Skeletal muscle tissue (tissue), 3 donors: ENCODE measurements at regions not wholly inside any gene's neighbourhood (a gene's known extent, or its start where the extent isn't known, plus 50 kb on each side); places are given as distances from the start of the nearest gene placed in this dataset.

Experiments used
- H3K27ac ChIP-seq: one replicate; pipeline ENCODE4 v1.7.0; 2013; ENCODE audit warnings: mild to moderate bottlenecking, low read depth, low read length, inconsistent platforms
- H3K27me3 ChIP-seq, 3 donors: one replicate each; pipeline ENCODE4 v1.7.0; 2013; ENCODE audit warnings: low read length in 3 of 3; ENCODE audit not compliant: control insufficient read depth in 3 of 3, insufficient read depth in 3 of 3
- H3K36me3 ChIP-seq, 3 donors: one replicate each; pipeline ENCODE4 v1.7.0; 2013; ENCODE audit warnings: low read length in 3 of 3; ENCODE audit not compliant: control insufficient read depth in 3 of 3, insufficient read depth in 3 of 3
- H3K4me1 ChIP-seq, 3 donors: one replicate each; pipeline ENCODE4 v1.7.0; 2013; ENCODE audit warnings: low read length in 3 of 3, mild to moderate bottlenecking in 3 of 3; ENCODE audit not compliant: control insufficient read depth in 3 of 3, insufficient read depth in 3 of 3
- H3K4me3 ChIP-seq, 3 donors: one replicate each; pipeline ENCODE4 v1.7.0; 2013; ENCODE audit warnings: low read length in 3 of 3
- H3K9ac ChIP-seq, 3 donors: one replicate each; pipeline ENCODE4 v1.7.0; 2013; ENCODE audit warnings: low read length in 3 of 3, mild to moderate bottlenecking in 3 of 3, moderate library complexity in 2 of 3, low read depth in 1 of 3
- H3K9me3 ChIP-seq, 3 donors: one replicate each; pipeline ENCODE4 v1.7.0; 2013; ENCODE audit warnings: low read length in 3 of 3; ENCODE audit not compliant: control insufficient read depth in 3 of 3
- donor health status: Osteomylitis.

GRCh38 chr1:204736836-204737235 lies 51.3 kb upstream of the LRRN2 start:
- no peak overlapping the region for H3K27ac ChIP-seq
- H3K4me1 ChIP-seq = no peaks in the 10 kb centered on the region
- no peak overlapping the region for H3K9ac ChIP-seq
- H3K27me3 ChIP-seq = peaks cover 6 to 18% (median 8%) of the 10 kb centered on the region in 3 donors
- H3K36me3 ChIP-seq = no peaks in the 10 kb centered on the region
- peaks cover 0 to 10% (median 0%) of the 10 kb centered on the region in 3 donors for H3K9me3 ChIP-seq
- no peak overlapping the region for H3K4me3 ChIP-seq

GRCh38 chr1:204738506-204738905 lies 53.0 kb upstream of the LRRN2 start:
- Histone ChIP-seq H3K4me3 (no peak overlapping the region), H3K9me3 (peaks cover 0 to 10% (median 0%) of the 10 kb centered on the region in 3 donors), H3K27me3 (peaks cover 9 to 17% (median 15%) of the 10 kb centered on the region in 3 donors), H3K9ac (no peak overlapping the region), H3K27ac (no peak overlapping the region), H3K36me3 (no peaks in the 10 kb centered on the region), H3K4me1 (no peaks in the 10 kb centered on the region)

GRCh38 chr1:204740354-204740753 lies 54.8 kb upstream of the LRRN2 start:
- Histone ChIP-seq H3K4me3 (no peak overlapping the region), H3K9me3 (peaks cover 0 to 10% (median 0%) of the 10 kb centered on the region in 3 donors), H3K9ac (no peak overlapping the region), H3K4me1 (no peaks in the 10 kb centered on the region), H3K27ac (no peak overlapping the region), H3K27me3 (peaks cover 6 to 10% (median 9%) of the 10 kb centered on the region in 3 donors), H3K36me3 (no peaks in the 10 kb centered on the region)

GRCh38 chr1:204741440-204741839 lies 55.9 kb upstream of the LRRN2 start:
- Histone ChIP-seq H3K9ac (no peak overlapping the region), H3K36me3 (no peaks in the 10 kb centered on the region), H3K4me1 (no peaks in the 10 kb centered on the region), H3K4me3 (no peak overlapping the region), H3K27me3 (peaks cover 6 to 10% (median 9%) of the 10 kb centered on the region in 3 donors), H3K27ac (no peak overlapping the region), H3K9me3 (peaks cover 0 to 10% (median 0%) of the 10 kb centered on the region in 3 donors)

- Histone ChIP-seq H3K9me3 (peaks cover 0 to 10% (median 0%) of the 10 kb centered on the region in 3 donors), H3K4me3 (no peak overlapping the region), H3K36me3 (no peaks in the 10 kb centered on the region), H3K4me1 (no peaks in the 10 kb centered on the region), H3K27ac (no peak overlapping the region), H3K27me3 (peaks cover 3 to 10% (median 9%) of the 10 kb centered on the region in 3 donors), H3K9ac (no peak overlapping the region)
Measured at GRCh38 chr1:204742676-204743251, 57.2 kb upstream of the LRRN2 start.

GRCh38 chr1:204744107-204744779 lies 58.7 kb upstream of the LRRN2 start:
- H3K27me3 ChIP-seq = peaks cover 3 to 10% (median 9%) of the 10 kb centered on the region in 3 donors

GRCh38 chr1:204746838-204747442 lies 61.4 kb upstream of the LRRN2 start:
- no peak overlapping the region for H3K9ac ChIP-seq
- H3K36me3 ChIP-seq = no peaks in the 10 kb centered on the region
- H3K9me3 ChIP-seq = no peaks in the 10 kb centered on the region
- no peaks in the 10 kb centered on the region for H3K4me1 ChIP-seq
- H3K4me3 ChIP-seq = no peak overlapping the region
- H3K27me3 ChIP-seq = peaks cover 3 to 12% (median 10%) of the 10 kb centered on the region in 3 donors
- no peak overlapping the region for H3K27ac ChIP-seq

More at GRCh38 chr1:204744107-204744779, 58.7 kb upstream of the LRRN2 start:
- H3K36me3 ChIP-seq = no peaks in the 10 kb centered on the region
- H3K9me3 ChIP-seq = peaks cover 0 to 3% (median 0%) of the 10 kb centered on the region in 3 donors
- no peak overlapping the region for H3K27ac ChIP-seq
- H3K4me3 ChIP-seq = no peak overlapping the region
- H3K4me1 ChIP-seq = no peaks in the 10 kb centered on the region
- H3K9ac ChIP-seq = no peak overlapping the region

GRCh38 chr1:204751480-204751879 lies 65.9 kb upstream of the LRRN2 start:
- Histone ChIP-seq H3K4me1 (no peaks in the 10 kb centered on the region), H3K4me3 (no peak overlapping the region), H3K9ac (no peak overlapping the region), H3K36me3 (no peaks in the 10 kb centered on the region), H3K9me3 (no peaks in the 10 kb centered on the region), H3K27me3 (peaks cover 4 to 16% (median 15%) of the 10 kb centered on the region in 3 donors), H3K27ac (no peak overlapping the region)

GRCh38 chr1:204751883-204752687 lies 66.5 kb upstream of the LRRN2 start:
- H3K9ac ChIP-seq = no peak overlapping the region

More at GRCh38 chr1:204751883-204752687, 66.5 kb upstream of the LRRN2 start:
- no peak overlapping the region for H3K4me3 ChIP-seq
- no peaks in the 10 kb centered on the region for H3K4me1 ChIP-seq
- H3K27ac ChIP-seq = no peak overlapping the region
- no peaks in the 10 kb centered on the region for H3K36me3 ChIP-seq
- H3K9me3 ChIP-seq = no peaks in the 10 kb centered on the region
- peaks cover 4 to 16% (median 15%) of the 10 kb centered on the region in 3 donors for H3K27me3 ChIP-seq
